Colonic mucosa (tissue), 4 donors: ENCODE measurements at regions not wholly inside any gene's neighbourhood (a gene's known extent, or its start where the extent isn't known, plus 50 kb on each side); places are given as distances from the start of the nearest gene placed in this dataset.

Experiments used
- DNase-seq: peaks from one replicate; pipeline ENCODE4 v3.0.0-alpha.2; 2020
- H3K27ac ChIP-seq: fragments of 200-600 bp; one replicate; pipeline ENCODE4 v1.8.0; 2021
- H3K27me3 ChIP-seq: fragments of 200-600 bp; one replicate; pipeline ENCODE4 v1.8.0; 2021
- H3K36me3 ChIP-seq: fragments of 200-600 bp; one replicate; pipeline ENCODE4 v1.8.0; 2021
- H3K4me1 ChIP-seq: fragments of 200-600 bp; one replicate; pipeline ENCODE4 v1.8.0; 2021; ENCODE audit warnings: mild to moderate bottlenecking
- H3K4me3 ChIP-seq: fragments of 200-600 bp; one replicate; pipeline ENCODE4 v1.8.0; 2021
- H3K9ac ChIP-seq, 2 donors: one replicate each; pipeline ENCODE4 v1.7.0; 2013; ENCODE audit warnings: control low read depth in 2 of 2, low read depth in 2 of 2, low read length in 2 of 2
- H3K9me3 ChIP-seq: fragments of 200-600 bp; one replicate; pipeline ENCODE4 v1.8.0; 2021
- CTCF ChIP-seq: fragments of 200-600 bp; IDR thresholded peaks from one replicate; pipeline ENCODE4 v1.8.0; 2022; ENCODE audit warnings: antibody characterized with exemption, mild to moderate bottlenecking
- intact Hi-C: fragments of 100-400 bp; cut with DNase I; formaldehyde crosslinking; loops from one replicate; pipeline ENCODE4 v1.14.1; 2022
- donor health status: healthy.
- donor health status: DM: no; HTN: no; CAD: no.
- donor health status: DM: no; HTN: no; CAD: no.

GRCh38 chr17:73901249-73901648, 257.0 kb upstream of the SDK2 start:
- DNase-seq, result no peak
- no peaks in the 10 kb centered on the region for H3K27me3 ChIP-seq
- peak overlapping the region in 1 of 2 donors; percentile 21 for H3K9ac ChIP-seq

GRCh38 chr17:73901661-73902415, 257.6 kb upstream of the SDK2 start:
- H3K9ac ChIP-seq, result peak overlapping the region in 1 of 2 donors; percentile 21

More at GRCh38 chr17:73901249-73901648, 257.0 kb upstream of the SDK2 start:
- H3K4me1 ChIP-seq, result peaks cover 7% of the 10 kb centered on the region
- no peaks in the 10 kb centered on the region for H3K9me3 ChIP-seq
- intact Hi-C loops, result no loop called here
- no peaks in the 10 kb centered on the region for H3K36me3 ChIP-seq
- H3K27ac ChIP-seq, result no peak overlapping the region
- no peak for TF ChIP-seq CTCF
- no peak overlapping the region for H3K4me3 ChIP-seq

GRCh38 chr17:73902416-73903181, 258.4 kb upstream of the SDK2 start:
- Histone ChIP-seq H3K9ac (no peak overlapping the region), H3K36me3 (no peaks in the 10 kb centered on the region), H3K4me1 (peaks cover 7% of the 10 kb centered on the region), H3K4me3 (peak overlapping the region; percentile 27), H3K27ac (no peak overlapping the region), H3K9me3 (no peaks in the 10 kb centered on the region), H3K27me3 (peaks cover 7% of the 10 kb centered on the region)
- TF ChIP-seq CTCF, result no peak
- intact Hi-C loops, result no loop called here
- peak; percentile 36 for DNase-seq

More at GRCh38 chr17:73901661-73902415, 257.6 kb upstream of the SDK2 start:
- H3K27me3 ChIP-seq, result peaks cover 2% of the 10 kb centered on the region
- H3K4me3 ChIP-seq, result peak overlapping the region; percentile 27
- peaks cover 7% of the 10 kb centered on the region for H3K4me1 ChIP-seq
- intact Hi-C loops, result no loop called here
- H3K36me3 ChIP-seq, result no peaks in the 10 kb centered on the region
- no peak for TF ChIP-seq CTCF
- no peak overlapping the region for H3K27ac ChIP-seq
- no peaks in the 10 kb centered on the region for H3K9me3 ChIP-seq
- DNase-seq, result peak; percentile 79

DNA sequence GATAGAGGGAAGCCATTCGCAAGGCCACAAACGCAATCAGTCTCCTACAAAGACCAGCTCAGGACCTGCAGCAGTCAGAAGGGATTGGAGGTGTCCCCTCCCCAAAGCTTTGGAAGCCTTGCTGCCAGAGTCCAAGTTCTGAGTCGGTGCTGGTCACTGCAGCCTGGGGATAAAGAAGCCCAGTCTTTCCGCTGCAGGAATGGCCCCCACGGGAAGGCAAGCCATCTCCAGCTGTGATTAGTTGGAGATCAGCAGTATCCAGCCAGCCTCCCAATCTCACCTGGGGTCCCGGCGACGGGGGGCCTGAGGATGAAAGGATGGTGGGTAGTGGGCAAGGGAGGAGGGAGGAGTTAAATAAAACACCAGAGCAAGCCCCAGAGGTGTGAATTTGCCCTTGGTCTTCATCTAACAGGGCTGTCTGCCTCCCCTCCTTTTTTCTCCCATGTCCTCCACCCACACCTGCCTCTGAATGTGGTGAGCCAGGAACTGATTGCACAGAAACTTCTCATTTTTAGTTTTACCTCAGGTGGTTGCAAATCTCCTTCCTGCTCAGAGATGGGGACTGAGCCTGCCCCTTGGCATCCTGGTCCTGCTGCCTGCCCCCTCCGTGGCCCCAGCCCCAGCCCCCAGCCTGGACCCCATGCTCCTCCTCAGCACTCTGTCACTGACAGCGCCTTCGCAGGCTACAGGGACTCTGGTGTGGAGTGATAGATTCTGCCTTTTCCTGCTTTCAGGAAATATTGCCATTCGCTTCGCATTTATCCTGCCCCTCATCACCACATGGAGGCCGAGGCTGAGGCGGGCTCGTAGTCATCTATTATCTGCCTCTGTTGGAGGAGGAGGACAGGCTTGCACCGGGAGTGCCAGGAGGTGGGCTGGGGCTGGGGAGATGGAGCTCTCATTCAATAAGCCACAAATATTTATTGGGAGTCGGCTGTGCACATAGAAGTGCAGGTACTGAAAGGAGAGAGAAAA, 262.9 kb upstream of the SDK2 start:
- H3K27ac ChIP-seq, result no peak overlapping the region
- intact Hi-C loops, result no loop called here
- no peaks in the 10 kb centered on the region for H3K9me3 ChIP-seq
- peaks cover 3% of the 10 kb centered on the region for H3K4me1 ChIP-seq
- H3K36me3 ChIP-seq, result no peaks in the 10 kb centered on the region
- H3K4me3 ChIP-seq, result no peak overlapping the region
- no peak for TF ChIP-seq CTCF
- DNase-seq, result no peak
- H3K9ac ChIP-seq, result no peak overlapping the region
- peaks cover 10% of the 10 kb centered on the region for H3K27me3 ChIP-seq

- Histone ChIP-seq H3K27me3 (peaks cover 10% of the 10 kb centered on the region), H3K9ac (no peak overlapping the region), H3K36me3 (no peaks in the 10 kb centered on the region), H3K27ac (no peak overlapping the region), H3K4me1 (no peaks in the 10 kb centered on the region), H3K4me3 (no peak overlapping the region), H3K9me3 (no peaks in the 10 kb centered on the region)
- TF ChIP-seq CTCF, result no peak
- intact Hi-C loops, result no loop called here
- DNase-seq, result no peak
These were observed 264.9 kb upstream of the SDK2 start for GRCh38 chr17:73909186-73909585.
